ENCODE measurements at regions not wholly inside any gene's neighbourhood (a gene's known extent, or its start where the extent isn't known, plus 50 kb on each side); places are given as distances from the start of the nearest gene placed in this dataset.

DNA sequence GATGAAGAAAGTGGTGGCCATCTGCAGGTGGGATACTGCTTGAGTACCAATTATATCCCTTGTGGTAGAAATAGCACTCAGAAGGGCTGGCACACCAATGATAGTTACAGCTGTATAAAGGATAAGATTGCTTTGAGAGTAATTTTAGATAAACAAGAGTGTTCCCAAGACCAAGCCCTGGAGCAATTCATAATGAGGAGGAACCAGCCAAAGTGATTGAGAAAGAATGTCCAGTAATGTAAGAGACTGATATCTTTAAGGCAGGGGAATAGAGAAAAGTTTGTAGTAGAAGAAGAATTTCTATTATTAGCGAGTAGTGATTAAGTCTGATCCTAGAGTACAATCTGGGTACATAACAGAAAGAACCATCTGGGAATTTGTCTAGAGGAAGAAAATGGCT, 945.1 kb downstream of the OTOL1 start:
- Histone ChIP-seq H3K27ac (no peak overlapping the region), H3K4me3 (no peak overlapping the region), H3K36me3 (no peaks in the 10 kb centered on the region), H3K27me3 (no peaks in the 10 kb centered on the region), H3K9me3 (no peaks in the 10 kb centered on the region), H3K4me1 (peaks cover 0 to 7% (median 0%) of the 10 kb centered on the region in 4 donors)
- WGBS, 2 donors, result 26 to 53% methylated on average over 1 of the region's 1 CpG
- DNase-seq (ENCODE audit: low spot score in 2 of 2), result no peak
- TF ChIP-seq CTCF (IDR thresholded peaks at IDR 0.05) (no peak), POLR2A (IDR thresholded peaks at IDR 0.05) (no peak), EP300 (IDR thresholded peaks at IDR 0.05) (no peak)

GRCh38 chr3:162443376-162443775, 946.8 kb downstream of the OTOL1 start:
- Histone ChIP-seq H3K4me1 (peaks cover 0 to 7% (median 0%) of the 10 kb centered on the region in 4 donors), H3K4me3 (no peak overlapping the region), H3K9me3 (no peaks in the 10 kb centered on the region), H3K27ac (no peak overlapping the region), H3K36me3 (no peaks in the 10 kb centered on the region), H3K27me3 (no peaks in the 10 kb centered on the region)
- TF ChIP-seq CTCF (IDR thresholded peaks at IDR 0.05) (no peak), EP300 (IDR thresholded peaks at IDR 0.05) (no peak), POLR2A (IDR thresholded peaks at IDR 0.05) (no peak)
- DNase-seq (ENCODE audit: low spot score in 2 of 2), result no peak

- H3K4me3 ChIP-seq, result no peak overlapping the region
- no peaks in the 10 kb centered on the region for H3K27me3 ChIP-seq
- TF ChIP-seq EP300 (IDR thresholded peaks at IDR 0.05) (no peak), POLR2A (IDR thresholded peaks at IDR 0.05) (no peak), CTCF (IDR thresholded peaks at IDR 0.05) (no peak)
- no peak overlapping the region for H3K27ac ChIP-seq
- H3K9me3 ChIP-seq, result peaks cover 0 to 3% (median 0%) of the 10 kb centered on the region in 4 donors
- DNase-seq (ENCODE audit: low spot score in 2 of 2), result no peak
- 89 to 95% methylated on average over 2 of the region's 2 CpGs for whole genome bisulfite sequencing, 2 donors
- H3K36me3 ChIP-seq, result no peaks in the 10 kb centered on the region
- H3K4me1 ChIP-seq, result no peaks in the 10 kb centered on the region
Measured at GRCh38 chr3:162468791-162469190, 972.2 kb downstream of the OTOL1 start.

DNA sequence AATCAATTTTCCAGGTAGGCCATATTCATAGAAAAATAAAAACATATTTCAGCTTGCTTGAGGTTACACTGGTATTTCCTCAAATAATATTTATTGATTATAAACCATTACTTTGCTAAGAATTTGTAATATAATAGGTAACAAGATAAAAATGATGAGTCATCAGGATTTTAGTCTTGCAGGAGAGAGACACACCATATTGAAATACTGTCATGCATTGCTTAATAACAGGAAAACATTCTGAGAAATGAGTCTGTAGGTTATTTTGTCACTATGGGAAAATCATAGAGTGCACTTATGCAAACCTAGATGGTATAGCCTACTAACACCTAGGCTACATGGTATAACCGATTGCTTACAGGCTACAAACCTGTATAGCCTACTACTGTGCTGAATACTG, 990.5 kb downstream of the OTOL1 start:
- no peak for DNase-seq (ENCODE audit: low spot score in 2 of 2)
- H3K27me3 ChIP-seq, result no peaks in the 10 kb centered on the region
- WGBS, 2 donors, result 97 to 100% methylated on average over 1 of the region's 1 CpG

DNA sequence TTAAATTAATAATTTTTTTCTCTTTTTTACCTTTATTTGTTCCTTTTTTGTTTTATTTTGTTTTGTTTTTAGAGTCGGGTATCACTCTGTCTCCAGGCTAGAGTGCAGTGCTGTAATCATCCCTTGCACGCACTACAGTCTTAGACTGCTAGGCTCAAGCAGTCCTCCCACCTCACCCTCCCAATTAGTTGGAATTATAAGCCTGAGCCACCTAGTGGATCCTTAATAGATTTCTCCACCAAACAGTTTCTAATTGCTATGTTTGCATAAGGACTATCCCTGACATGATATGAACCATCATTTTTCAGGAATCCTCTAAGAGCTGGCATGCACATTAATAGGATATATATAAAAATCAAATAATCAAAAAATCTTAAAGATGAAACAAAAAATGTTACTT, 993.2 kb downstream of the OTOL1 start:
- whole genome bisulfite sequencing, 2 donors, result 58 to 89% methylated on average over 2 of the region's 2 CpGs
- TF ChIP-seq EP300 (IDR thresholded peaks at IDR 0.05), result no peak
- TF ChIP-seq CTCF (IDR thresholded peaks at IDR 0.05), result no peak
- no peak for TF ChIP-seq POLR2A (IDR thresholded peaks at IDR 0.05)
- H3K27ac ChIP-seq, result no peak overlapping the region

More for the DNA sequence above, 990.5 kb downstream of the OTOL1 start:
- Histone ChIP-seq H3K4me1 (no peaks in the 10 kb centered on the region), H3K36me3 (no peaks in the 10 kb centered on the region), H3K4me3 (no peak overlapping the region), H3K27ac (no peak overlapping the region), H3K9me3 (no peaks in the 10 kb centered on the region)
- TF ChIP-seq CTCF (IDR thresholded peaks at IDR 0.05) (no peak), EP300 (IDR thresholded peaks at IDR 0.05) (no peak), POLR2A (IDR thresholded peaks at IDR 0.05) (no peak)

More for the DNA sequence above, 993.2 kb downstream of the OTOL1 start:
- no peak for DNase-seq (ENCODE audit: low spot score in 2 of 2)
- no peak overlapping the region for H3K4me3 ChIP-seq
- no peaks in the 10 kb centered on the region for H3K9me3 ChIP-seq
- no peaks in the 10 kb centered on the region for H3K36me3 ChIP-seq
- no peaks in the 10 kb centered on the region for H3K27me3 ChIP-seq
- no peaks in the 10 kb centered on the region for H3K4me1 ChIP-seq

Data from tibial nerve (tissue), 4 donors.